ENCODE measurements at regions not wholly inside any gene's neighbourhood (a gene's known extent, or its start where the extent isn't known, plus 50 kb on each side); places are given as distances from the start of the nearest gene placed in this dataset.
"Not testable (repeated sequence)": the region's sequence is repeated elsewhere in the genome, so short reads cannot be mapped to it uniquely, and the experiment has no call there.

DNA sequence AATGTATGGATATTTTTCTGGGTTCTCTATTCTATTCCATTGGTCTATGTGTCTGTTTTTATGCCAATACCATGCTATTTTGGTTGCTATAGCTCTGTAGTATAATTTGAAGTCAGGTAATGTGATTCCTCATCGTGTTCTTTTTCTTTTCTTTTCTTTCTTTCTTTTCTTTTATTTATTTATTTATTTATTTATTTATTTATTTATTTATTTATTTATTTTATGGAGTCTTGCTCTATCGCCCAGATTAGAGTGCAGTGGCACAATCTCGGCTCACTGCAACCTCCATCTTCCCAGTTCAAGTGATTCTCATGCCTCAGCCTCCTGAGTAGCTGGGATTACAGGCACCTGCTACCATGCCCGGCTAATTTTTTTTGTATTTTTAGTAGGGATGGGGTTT is 315.2 kb downstream of the SV2B start:
- DNase-seq = not testable (repeated sequence)

DNA sequence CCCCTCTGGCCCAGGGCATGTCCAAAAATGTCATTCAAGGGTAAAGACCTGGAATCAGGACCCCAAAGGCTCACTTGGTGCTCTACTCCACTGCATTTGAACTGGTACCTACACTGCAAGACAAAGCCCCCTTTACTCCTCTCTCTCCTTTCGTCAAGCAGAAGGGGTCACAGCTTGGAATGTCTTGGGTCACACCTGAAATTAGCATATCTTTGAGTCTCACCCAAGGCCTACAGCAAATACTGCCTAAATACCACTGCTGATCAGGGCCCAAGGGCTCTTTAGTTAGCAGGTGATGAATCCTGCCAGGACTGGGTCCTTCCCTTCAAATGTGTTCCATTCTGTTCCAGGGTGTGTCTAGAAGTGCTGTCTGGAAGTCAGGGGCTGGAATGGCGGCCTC is 320.6 kb downstream of the SV2B start:
- DNase-seq = no peak

DNA sequence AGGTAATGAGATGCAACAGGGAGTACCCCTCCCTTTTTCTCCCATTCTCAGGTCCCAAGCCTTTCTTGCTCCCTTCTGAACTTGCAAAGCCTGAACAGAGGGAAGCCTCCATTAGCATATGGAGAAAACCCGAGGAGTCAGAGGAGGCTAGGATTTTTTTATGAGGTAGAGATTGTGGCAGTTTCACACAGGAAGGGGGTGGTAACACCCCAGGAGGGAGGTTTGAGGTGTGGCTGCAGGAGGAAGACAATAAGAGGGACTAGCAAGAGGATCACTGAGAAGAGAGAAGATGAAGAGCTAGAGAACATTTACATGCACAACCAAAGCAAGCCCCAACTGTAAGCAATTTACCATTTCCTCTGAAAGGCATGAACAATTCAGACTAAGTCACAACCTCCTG is 322.7 kb downstream of the SV2B start:
- no peak for DNase-seq

DNA sequence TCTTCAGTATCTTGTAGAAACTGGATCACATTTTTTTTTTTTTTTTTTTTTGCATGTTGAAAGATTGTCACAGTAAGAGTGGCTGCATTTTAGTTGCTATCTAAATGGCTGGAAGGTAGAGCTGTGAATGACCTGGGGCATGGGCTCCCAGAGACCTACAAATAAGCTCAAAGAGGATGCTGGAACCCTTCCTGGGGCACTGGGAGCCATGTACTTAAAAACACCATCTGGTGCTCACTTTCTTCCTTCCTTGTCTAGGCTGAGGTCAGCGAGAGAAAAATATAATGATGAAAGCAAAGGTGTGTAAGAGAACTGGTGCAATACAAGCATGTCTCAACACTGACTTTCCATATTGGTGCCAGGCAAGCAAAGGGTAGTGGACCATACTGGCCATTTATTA is 323.9 kb downstream of the SV2B start:
- no peak for DNase-seq

DNA sequence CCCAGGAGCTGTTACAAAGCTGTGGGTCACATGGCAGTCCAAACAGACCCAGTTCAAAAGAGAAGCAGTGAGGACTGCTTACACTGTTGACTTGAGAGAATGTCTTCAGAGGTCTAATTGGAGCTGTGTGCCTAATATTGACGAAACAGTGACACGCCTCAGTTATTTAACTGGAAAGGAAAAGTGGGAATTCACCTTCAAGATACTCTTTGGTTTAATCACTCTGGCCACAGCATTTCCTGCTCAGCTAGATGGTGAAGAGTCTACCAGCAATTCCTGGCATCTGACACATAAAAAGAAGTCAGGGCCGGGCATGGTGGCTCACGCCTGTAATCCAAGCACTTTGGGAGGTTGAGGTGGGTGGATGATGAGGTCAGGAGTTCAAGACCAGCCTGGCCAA is 326.4 kb downstream of the SV2B start:
- no peak for DNase-seq

DNA sequence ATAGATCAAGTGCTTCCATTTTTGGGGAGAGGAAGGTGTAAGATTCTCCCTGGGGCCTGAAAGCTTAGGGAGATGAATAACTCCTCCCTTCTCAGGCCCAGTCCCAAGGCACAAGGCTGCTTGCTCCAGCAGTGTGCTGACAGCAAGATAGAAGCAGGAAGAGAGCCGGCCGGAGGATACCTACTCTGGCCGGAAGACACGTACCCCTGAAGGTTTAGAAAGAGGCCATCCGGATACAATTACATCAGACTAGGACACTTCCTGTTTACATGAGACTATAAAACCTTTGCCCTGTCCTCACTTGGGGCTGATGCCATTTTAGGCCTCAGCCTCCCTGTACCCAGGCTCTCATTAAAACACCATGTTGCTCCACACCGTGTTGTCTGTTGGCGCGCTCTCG is 329.9 kb downstream of the SV2B start:
- DNase-seq = no peak

DNA sequence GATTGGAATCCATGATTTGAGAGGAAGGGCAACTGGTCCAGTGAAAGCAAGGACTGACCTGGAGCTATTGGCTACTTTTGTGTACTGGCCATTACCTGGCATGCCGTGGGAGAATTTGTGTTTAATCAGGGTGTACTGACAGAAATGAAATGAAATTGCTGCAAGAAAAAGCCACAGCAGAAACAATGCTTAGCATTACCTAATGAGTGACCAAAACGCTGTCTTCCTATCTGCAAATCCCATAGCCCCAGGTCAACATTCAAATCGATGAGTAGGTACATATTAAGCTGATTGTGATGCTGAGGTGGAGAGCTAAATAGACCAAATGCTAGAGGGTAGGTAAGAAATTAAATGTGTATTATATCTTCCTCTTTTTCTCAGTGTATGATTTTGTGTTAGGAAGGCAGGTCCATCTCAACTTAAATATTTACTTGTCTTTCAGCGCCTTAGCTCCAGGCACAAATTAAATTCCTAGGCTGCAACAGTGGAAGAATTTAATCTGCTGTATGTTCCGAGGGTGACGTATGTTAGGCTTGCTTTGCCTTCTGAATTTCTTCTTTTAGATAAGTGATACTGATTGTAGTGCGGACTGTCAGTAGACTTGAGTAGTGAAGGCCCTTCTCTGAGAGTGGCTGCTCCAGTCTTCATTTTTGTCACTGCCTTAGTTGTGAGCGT is 331.1 kb downstream of the SV2B start:
- DNase-seq = no peak

DNA sequence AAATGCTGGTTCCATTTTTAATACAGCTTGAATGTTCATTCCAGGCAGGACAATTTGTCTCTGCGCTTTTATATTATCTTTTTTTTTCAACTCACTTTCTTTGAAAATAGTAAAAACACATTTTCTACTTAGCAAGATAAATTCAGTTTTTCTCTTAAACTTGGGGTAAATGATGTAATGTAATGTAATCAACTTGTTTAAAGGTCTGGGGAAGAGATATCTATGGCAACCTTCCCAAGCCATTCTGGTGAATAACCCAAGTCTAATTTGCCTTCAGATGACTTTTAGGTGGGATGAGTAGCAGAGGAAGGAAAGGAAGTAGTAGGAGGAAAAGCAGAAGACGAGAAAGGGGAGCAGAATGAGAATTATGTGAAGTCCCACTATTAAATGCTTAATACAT is 335.1 kb downstream of the SV2B start:
- DNase-seq = no peak

DNA sequence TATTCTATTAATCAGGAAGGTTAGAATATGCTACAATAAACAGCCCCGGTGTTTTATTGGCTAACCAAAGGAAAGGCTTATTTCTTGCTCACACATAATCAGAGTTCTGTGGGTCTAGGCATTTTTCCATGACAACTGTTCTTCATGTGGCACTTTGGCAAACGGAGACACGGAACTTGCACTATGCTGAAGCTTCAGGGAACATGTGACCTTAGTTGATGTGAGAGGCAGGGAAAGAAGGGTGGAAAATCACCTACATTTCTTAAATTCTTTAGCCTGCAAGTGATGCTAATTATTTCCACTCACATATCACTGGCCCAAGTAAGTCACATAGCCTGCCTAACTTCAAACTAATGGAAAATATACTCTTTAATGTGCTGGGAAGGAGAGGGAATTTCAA is 344.6 kb downstream of the SV2B start:
- no peak for DNase-seq

DNA sequence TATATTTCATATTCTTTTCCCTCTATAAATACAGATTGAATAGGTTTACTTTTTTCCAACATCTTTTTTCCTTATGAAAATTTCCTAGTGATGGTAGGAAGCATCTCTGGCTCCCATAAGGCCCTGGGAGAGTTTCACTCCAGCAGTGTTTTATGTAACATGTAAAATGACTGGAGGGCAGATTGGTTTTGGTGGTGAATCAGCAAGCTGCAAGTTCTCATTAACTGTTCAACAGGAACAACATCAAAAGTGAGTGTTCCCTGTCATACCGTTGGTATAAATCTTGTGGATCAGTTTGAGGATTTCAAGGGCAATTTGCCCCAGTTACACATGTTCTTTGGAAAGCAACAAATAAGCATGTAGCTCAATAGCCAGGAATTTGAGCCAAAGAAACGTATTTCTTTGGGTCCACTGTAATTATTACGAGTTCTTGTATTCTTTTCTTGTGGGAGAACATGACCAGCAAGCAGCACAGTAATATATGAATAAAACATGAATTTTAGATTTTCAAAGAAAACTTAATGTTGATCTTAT is 345.7 kb downstream of the SV2B start:
- no peak for DNase-seq

DNA sequence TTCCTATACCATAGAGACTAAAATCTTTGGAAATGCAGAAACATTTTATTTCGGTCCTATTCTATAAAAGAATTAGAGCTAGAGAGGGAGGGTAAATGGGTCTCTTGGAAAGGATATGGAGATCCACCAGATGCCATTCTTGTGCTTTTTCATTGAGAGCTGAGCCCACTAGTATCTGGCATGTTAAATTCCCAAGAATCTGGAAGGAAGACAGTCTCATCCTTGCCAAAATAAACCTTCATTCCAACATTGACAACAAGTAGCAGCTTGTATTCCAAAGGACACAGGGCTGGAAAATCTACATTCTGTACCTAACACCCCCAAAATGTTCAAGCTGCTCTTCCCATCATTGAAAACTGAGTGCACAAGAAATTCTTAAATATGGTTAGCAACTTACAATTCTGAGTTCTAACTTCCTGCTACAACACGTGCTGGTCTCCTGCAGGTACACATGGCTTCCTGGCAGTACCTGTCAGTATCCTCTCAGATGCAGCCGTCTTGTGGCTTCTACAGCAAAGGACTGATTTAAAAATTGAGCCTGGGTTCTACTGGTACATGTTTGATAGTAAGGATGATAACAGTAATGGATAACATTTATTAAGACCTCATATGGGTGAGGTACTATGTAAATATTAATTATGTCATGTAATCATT is 348.1 kb downstream of the SV2B start:
- DNase-seq = no peak

DNA sequence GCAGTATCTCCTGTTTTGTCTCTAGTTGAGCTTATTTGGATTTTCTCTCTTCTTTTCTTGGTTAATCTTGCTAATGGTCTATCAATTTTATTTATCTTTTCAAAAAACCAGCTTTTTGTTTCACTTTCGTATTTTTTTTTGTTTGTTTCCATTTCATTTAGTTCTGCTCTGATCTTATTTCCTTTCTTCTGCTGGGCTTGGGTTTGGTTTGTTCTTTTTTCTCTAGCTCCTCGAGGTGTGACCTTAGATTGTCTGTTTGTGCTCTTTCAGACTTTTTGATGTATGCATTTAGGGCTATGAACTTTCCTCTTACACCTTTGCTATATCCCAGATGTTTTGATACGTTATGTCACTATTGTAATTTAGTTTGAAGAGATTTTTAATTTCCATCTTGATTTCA is 353.3 kb downstream of the SV2B start:
- DNase-seq = not testable (repeated sequence)

DNA sequence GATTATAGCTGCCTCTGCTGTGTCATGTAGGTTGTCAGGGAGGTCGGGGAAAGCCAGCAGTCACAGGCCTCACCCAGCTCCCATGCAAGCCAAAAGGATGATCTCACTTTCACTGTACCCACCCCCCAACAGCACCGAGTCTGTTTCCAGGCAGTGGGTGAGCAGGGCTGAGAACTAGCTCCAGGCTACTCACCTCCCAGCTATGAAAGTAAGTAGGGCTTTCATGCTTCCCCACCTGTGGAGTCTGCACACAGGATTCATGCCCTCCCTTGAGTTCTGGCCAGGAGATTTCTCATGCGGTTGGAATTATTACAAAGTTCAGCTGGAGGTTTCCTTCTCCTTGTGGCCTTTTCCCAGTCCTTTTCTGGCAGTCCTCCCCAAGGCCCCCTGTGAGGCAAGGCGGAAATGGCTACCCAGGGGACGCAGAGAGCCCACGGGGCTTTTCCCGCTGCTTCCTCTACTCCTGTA is 356.2 kb downstream of the SV2B start:
- DNase-seq = no peak

DNA sequence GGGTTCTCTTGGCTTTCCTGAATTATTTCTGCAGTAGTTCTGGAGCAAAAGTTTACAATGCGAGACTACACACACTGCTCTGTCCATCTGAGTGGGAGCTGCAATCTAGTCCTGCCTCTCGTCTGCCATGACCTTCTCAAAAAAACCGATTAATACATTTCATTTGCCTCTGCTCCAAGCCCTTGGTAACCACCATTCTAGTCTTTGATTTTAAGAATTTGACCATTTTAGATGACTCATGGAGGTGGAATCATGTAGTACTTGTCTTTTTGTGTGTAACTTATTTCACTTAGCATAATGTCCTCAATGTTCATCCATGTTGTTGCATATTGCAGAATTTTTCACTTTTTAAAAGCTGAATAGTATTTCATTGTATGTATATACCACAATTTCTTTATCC is 356.9 kb downstream of the SV2B start:
- DNase-seq = no peak

DNA sequence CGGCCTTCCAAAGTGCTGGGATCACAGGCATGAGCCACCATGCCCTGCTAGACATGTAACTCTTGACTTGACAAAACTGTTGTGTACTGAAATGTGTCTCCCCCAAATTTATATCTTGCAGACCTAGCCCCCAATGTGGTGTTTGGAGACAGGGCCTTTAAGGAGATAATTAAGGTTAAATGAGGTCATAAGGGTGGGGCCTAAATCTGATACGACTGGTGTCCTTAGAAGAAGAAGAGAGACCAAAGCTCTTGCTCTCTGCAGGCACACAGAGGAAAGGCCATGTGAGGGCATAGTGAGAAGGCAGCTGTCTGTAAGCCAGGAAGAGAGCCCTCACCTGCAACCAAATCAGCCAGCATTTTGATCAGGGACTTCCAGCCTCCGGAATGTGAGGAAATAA is 361.3 kb downstream of the SV2B start:
- DNase-seq = no peak

DNA sequence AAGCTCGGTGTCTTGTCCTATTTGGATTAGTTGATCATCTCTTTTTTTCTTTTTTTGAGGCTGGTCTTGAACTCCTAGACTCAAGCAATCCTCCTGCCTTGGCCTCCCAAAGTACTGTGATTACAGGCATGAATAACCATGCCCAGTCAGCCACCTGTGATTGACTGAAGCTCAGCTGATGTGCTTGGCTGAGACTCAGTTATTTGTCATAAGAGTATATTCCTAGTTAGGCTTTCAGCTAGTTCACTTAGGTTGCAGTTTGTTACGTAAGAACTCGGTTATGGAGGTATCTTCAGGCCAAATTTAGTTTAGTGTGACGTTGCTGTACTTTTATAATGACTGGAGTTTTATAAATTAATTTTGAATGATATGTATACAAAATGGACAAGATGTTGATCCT is 365.0 kb downstream of the SV2B start:
- no peak for DNase-seq

DNA sequence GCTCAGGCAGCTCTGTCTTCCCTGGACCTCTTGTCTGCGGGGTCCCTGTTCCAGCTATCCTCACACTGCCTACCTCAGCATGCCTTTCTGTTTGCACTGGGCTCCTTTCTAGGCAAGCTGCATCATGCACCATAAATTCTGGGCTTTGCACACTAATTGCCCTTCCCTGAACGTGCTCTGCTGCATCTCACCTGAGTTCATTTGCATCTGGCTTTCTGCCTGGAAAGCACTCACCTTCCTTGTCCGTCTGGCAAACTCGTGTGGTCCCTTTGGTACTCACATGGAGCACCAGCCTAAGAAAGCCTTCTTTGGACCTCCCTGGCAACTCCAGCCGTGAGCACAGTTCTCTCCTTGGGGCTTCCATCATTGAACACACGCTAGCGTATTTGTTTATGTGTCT is 365.6 kb downstream of the SV2B start:
- DNase-seq = no peak

DNA sequence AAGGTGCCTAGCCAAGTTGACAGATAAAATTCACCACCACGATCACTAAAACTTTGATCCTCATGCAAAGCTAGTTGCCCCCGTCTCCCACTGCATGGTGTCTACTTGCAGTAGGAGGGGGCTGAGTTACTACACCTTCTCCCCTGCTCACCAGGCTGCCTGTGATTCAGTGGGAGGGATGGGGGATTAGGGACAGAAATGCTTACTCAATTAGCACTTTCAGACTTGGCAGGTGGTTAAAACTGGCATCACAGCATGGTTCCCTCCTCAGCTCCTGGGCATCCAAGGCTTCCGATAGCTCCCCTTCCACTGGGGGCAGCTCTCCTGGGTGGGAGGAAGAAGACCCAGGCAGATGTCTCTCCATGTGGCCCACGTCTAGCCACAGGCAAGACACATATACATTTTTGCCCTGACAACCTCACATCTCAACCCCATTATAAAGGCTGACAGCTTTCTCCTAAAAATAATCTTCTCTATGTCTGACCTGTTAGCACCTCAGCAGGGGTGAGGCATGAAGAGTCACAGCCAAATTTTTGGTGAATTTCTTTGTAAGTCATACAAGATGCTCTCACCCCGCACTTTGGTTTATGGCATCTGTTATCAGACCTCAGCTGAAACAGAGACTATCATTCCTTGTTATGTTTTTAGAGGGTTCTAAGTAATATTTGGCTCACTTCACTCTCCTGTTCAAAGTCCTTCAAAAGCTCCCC is 369.0 kb downstream of the SV2B start:
- no peak for DNase-seq

DNA sequence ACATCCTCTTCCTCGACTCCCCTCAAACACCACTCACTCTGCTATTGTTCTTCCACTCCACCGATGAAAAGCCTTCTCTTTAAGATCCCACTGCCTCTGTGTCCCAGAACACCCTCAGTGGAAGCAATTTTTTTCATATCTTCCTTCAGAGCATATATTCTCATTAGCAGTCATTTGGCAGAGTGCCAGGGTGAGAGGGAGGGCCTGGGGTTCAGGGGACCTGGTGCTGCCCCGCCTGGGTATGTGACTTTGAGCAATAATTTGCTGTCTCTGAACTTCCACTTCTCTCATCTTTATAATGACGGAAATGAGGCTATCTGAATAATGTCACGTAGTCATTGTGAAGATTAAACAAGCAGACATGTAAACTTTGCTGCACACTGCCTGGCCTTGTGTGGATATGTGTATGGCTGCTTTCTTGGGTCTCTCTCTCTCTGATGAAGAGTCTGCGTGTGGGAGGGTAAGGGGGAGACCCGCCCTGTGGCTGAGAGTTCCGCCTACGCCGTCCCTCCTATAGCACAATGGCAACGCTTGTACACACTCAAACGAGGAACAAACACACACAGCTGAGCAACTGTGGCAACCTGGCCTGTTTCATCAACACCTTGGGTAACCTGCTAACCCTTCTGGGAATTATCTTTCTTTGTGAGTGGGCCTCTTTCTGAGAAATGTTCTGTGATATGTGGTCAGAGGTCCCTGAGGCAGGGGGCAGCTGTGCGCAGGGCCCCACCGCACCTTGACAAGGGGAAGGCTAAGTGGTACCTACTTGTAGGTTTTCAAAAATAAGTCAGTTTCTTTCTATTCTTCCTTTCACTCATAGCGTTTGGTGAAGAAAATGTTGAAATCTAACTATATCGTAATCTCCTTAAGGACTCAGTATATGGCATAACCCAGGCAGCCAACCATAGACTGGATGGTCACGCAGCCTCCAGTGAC is 369.8 kb downstream of the SV2B start:
- no peak for DNase-seq

DNA sequence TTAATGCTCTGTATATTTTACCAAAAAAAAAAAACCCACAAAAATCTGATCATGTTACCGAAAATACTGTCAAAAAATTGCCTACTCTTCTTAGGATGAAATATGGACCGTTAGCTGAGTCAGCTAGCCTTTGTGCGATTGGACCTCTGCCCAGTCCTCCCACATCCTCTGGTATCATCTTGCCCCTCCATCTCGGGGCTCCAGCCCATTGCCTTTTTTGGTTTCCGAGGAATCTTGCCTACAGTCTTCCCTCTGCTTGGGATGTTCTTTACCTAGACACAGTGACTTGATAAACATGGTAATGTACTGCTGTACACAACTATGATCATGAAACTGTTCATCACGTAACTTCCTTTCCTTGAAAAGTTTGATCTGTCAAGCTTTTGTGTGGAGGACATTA is 371.4 kb downstream of the SV2B start:
- DNase-seq = no peak

DNA sequence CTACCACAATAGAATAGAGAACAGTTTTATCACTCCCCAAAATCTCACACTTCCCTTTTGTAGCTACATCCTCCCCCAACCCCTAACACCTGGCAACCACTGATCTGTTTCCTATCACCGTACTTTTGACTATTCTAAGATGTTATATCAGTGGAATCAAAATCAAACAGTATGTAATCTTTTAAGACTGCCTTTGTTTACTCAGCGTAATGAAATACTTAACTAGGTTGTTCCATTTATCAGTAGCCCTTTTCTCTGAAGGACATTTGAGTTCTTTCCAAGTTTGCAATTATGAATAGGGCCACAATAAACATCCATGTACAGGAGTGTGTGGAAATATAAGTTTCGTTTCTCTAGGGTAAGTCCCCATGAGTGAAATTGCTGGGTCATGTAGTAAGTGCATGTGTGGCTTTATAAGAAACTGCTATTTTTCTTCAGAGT is 372.3 kb downstream of the SV2B start:
- DNase-seq = no peak

DNA sequence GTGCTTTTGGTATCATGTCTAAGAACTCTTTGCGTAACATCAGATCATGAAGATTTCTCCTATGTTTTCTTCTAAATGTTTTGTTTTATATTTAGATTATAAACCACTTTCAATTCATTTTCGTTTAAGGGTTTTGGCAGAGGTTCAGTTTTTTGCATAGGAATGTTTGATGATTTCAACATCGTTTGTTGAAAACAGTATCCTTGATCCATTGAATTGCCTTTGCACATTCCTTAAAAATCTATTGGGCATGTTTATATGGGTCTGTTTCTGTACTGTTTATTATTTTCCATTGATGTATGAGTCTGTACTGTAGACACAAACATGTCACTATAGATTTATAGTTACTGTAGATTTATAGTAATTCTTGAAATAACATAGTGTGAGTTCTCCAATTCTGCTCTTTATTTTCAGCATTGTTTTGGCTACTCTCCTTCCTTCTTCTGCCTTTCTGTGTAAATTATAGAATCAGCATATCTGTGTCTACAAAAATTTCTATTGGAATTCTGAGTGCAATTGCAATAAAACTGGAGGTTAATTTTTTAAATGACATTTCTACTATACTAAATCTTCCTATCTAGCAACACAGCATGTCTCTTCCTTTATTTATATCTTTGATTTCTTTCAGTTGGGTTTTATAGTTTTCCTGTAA is 374.0 kb downstream of the SV2B start:
- DNase-seq = no peak

Measured in amniotic stem cell (primary cell).